GM21526 (cell line): ENCODE measurements at regions not wholly inside any gene's neighbourhood (a gene's known extent, or its start where the extent isn't known, plus 50 kb on each side); places are given as distances from the start of the nearest gene placed in this dataset.

Source experiments
- ATAC-seq: cut with Tn5 transposase; IDR thresholded peaks from one replicate; pipeline ENCODE4 v1.9.1; 2021; ENCODE audit warnings: moderate library complexity; ENCODE audit not compliant: unreplicated experiment, low FRiP score

DNA sequence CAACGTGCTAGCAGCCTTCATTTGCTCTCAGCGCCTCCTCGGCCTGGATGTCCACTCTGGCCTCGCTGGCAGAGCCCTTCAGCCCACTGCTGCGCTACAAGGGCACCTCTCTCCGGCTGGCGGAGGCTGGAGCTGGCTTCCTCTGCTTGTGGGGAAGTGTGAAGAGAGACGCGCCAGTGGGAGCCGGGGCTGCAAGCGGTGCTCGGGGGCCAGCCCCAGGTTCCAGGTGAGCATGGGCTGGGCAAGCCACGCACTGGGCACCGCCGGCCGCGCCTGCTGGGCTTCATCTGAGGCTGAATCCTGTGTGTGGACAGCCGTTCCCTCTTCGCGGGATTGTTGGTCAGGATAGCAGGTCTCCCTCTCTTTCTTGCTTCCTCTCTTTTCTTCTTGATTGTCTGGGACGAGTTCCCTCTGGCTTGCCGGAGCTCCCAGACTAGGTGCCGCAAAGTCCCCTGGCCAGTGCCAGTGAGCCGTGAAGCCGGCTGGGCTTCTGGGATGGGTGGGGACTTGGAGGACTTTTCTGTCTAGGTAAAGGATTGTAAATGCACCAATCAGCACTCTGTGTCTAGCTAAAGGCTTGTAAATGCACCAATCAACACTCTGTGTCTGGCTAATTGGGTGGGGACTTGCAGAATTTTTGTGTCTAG, 165.0 kb downstream of the HEPH start:
- ATAC-seq, result no peak

DNA sequence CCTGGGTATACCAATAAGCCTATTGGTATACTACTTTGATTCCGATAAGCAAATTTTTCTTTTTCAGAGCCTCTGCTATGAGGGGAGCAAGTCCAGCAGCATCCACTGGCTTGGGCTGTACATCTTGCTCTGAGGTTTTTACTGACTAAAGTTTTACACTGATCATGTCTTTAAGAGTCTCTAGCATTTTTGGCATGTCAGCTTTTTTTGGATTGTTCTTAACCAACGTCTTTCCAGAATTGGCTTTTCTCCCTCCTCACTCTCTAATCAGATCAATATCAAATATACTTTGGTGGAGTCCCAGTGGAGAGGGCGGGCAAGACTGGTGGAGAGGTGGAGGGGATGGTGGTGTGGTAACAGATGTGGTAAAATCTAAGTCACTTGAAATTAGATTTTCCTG, 196.8 kb downstream of the HEPH start:
- no peak for ATAC-seq

GRCh38 chrX:66384722-66385121, 220.7 kb downstream of the HEPH start:
- ATAC-seq, result no peak

GRCh38 chrX:66399273-66399672, 235.2 kb downstream of the HEPH start:
- ATAC-seq, result no peak

- ATAC-seq, result no peak
Measured at GRCh38 chrX:66402165-66402564, 236.7 kb downstream of the EDA2R start.

- peak; percentile 73 for ATAC-seq
Measured at GRCh38 chrX:66408507-66408906, 230.4 kb downstream of the EDA2R start.

DNA sequence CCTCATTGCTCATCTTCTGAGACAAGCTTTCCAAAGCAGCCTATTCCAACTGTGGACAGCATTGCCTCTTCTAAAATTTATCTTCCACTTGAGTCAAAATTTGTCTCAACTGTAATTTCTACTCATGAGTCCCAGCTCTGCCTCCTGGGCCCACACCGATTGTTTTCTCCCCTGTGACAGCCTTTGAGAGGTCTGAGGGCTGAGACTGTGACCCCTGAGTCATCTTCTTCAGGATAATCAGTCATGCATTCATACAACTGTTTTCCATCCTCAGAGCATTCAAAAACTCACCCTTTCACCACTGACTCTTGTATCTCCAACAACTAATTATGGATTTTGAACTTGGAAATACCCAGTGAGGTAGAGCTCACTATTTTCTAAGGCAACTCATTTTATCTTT, 228.1 kb downstream of the EDA2R start:
- no peak for ATAC-seq
